HEK293 (cell line): ENCODE measurements at regions not wholly inside any gene's neighbourhood (a gene's known extent, or its start where the extent isn't known, plus 50 kb on each side); places are given as distances from the start of the nearest gene placed in this dataset.

ENCODE experiments used
- CTCF ChIA-PET: fragments of 350-600 bp; formaldehyde crosslinking; extraction: SDS; loops from one replicate; lab custom pipeline; 2021; ENCODE audit warnings: antibody characterized with exemption; lab: Yijun Ruan, JAX
- POLR2A ChIA-PET: fragments of 300-600 bp; formaldehyde crosslinking; extraction: SDS; loops from one replicate; lab custom pipeline; 2020; ENCODE audit warnings: antibody characterized with exemption, inconsistent platforms; lab: Yijun Ruan, JAX
- H3K27ac ChIP-seq: fragments of 200-500 bp; sonication (Bioruptor generic); 2 replicates; pipeline ENCODE4 v1.5.1; 2014; ENCODE audit warnings: low read depth, low read length, control low read depth, inconsistent platforms; ENCODE audit errors: extremely low read depth
- H3K36me3 ChIP-seq, 2 experiments: fragments of 200-500 bp in 1 of 2; sonication (Bioruptor generic) in 1 of 2; 1 replicate in 1 of 2; 2 replicates in 1 of 2; pipeline ENCODE4 v1.5.1; 2014 to 2017; ENCODE audit warnings: inconsistent platforms in 2 of 2, low read length in 2 of 2; ENCODE audit not compliant: control insufficient read depth in 2 of 2, insufficient read depth in 1 of 2
- H3K4me1 ChIP-seq: fragments of 200-500 bp; sonication (Bioruptor generic); 2 replicates; pipeline ENCODE4 v1.5.1; 2014; ENCODE audit warnings: mild to moderate bottlenecking, low read length, inconsistent platforms; ENCODE audit not compliant: control insufficient read depth, insufficient read depth
- H3K4me3 ChIP-seq: 2 replicates; pipeline ENCODE4 v1.5.1; 2011; ENCODE audit warnings: low read depth, mild to moderate bottlenecking, control low read depth, low read length, moderate library complexity
- H3K9me3 ChIP-seq: fragments of 200-500 bp; sonication (Bioruptor generic); 2 replicates; pipeline ENCODE4 v1.5.1; 2014; ENCODE audit warnings: low read depth, low read length, inconsistent platforms; ENCODE audit not compliant: control insufficient read depth, insufficient read depth
- BCL11B ChIP-seq: fragments of 450-650 bp; formaldehyde crosslinking; IDR thresholded peaks from 2 replicates; pipeline ENCODE4 v1.5.1; 2016; ENCODE audit warnings: low read depth, missing biosample characterization, missing genetic modification characterization
- FEZF1 ChIP-seq: fragments of 450-650 bp; formaldehyde crosslinking; IDR thresholded peaks from 2 replicates; pipeline ENCODE4 v1.5.1; 2016; ENCODE audit warnings: missing biosample characterization, missing genetic modification characterization
- GLIS1 ChIP-seq: fragments of 450-650 bp; formaldehyde crosslinking; IDR thresholded peaks from 2 replicates; pipeline ENCODE4 v1.5.1; 2016; ENCODE audit warnings: missing biosample characterization, missing genetic modification characterization
- RBAK ChIP-seq: fragments of 450-650 bp; formaldehyde crosslinking; IDR thresholded peaks from 2 replicates; pipeline ENCODE4 v1.5.1; 2016; ENCODE audit warnings: missing biosample characterization, missing genetic modification characterization
- ZBTB1 ChIP-seq: fragments of 450-650 bp; formaldehyde crosslinking; IDR thresholded peaks from 2 replicates; pipeline ENCODE4 v1.5.1; 2016; ENCODE audit warnings: missing biosample characterization, missing genetic modification characterization
- ZFHX2 ChIP-seq: fragments of 450-650 bp; formaldehyde crosslinking; conservative IDR thresholded peaks from 2 replicates; pipeline ENCODE4 v1.5.1; 2016; ENCODE audit warnings: missing biosample characterization, missing genetic modification characterization
- ZNF133 ChIP-seq: fragments of 450-650 bp; formaldehyde crosslinking; IDR thresholded peaks from 2 replicates; pipeline ENCODE4 v1.5.1; 2016; ENCODE audit warnings: missing biosample characterization, missing genetic modification characterization
- ZNF140 ChIP-seq: fragments of 450-650 bp; formaldehyde crosslinking; IDR thresholded peaks from 2 replicates; pipeline ENCODE4 v1.5.1; 2016; ENCODE audit warnings: missing biosample characterization, missing genetic modification characterization
- ZNF2 ChIP-seq: fragments of 450-650 bp; formaldehyde crosslinking; IDR thresholded peaks from 2 replicates; pipeline ENCODE4 v1.5.1; 2016; ENCODE audit warnings: missing biosample characterization, missing genetic modification characterization
- ZNF202 ChIP-seq: fragments of 450-650 bp; formaldehyde crosslinking; IDR thresholded peaks from 2 replicates; pipeline ENCODE4 v1.5.1; 2016; ENCODE audit warnings: missing biosample characterization, missing genetic modification characterization, borderline replicate concordance
- ZNF311 ChIP-seq: fragments of 450-650 bp; formaldehyde crosslinking; IDR thresholded peaks from 2 replicates; pipeline ENCODE4 v1.5.1; 2017; ENCODE audit warnings: missing biosample characterization, missing genetic modification characterization, borderline replicate concordance
- ZNF37A ChIP-seq: fragments of 450-650 bp; IDR thresholded peaks from 2 replicates; pipeline ENCODE4 v1.5.1; 2018; ENCODE audit warnings: missing biosample characterization, missing genetic modification characterization
- ZNF391 ChIP-seq: fragments of 450-650 bp; formaldehyde crosslinking; IDR thresholded peaks from 2 replicates; pipeline ENCODE4 v1.5.1; 2016; ENCODE audit warnings: low read depth, missing biosample characterization, missing genetic modification characterization, borderline replicate concordance
- ZNF501 ChIP-seq: fragments of 450-650 bp; formaldehyde crosslinking; IDR thresholded peaks from 2 replicates; pipeline ENCODE4 v1.5.1; 2016; ENCODE audit warnings: missing biosample characterization, missing genetic modification characterization
- ZNF514 ChIP-seq: fragments of 450-650 bp; formaldehyde crosslinking; IDR thresholded peaks from 2 replicates; pipeline ENCODE4 v1.5.1; 2016; ENCODE audit warnings: missing biosample characterization, missing genetic modification characterization
- ZNF521 ChIP-seq: fragments of 450-650 bp; formaldehyde crosslinking; IDR thresholded peaks from 2 replicates; pipeline ENCODE4 v1.5.1; 2017; ENCODE audit warnings: missing biosample characterization, mild to moderate bottlenecking, missing genetic modification characterization
- ZNF610 ChIP-seq: fragments of 450-650 bp; formaldehyde crosslinking; IDR thresholded peaks from 2 replicates; pipeline ENCODE4 v1.5.1; 2016; ENCODE audit warnings: missing biosample characterization, missing genetic modification characterization, borderline replicate concordance
- ZNF658 ChIP-seq: fragments of 450-650 bp; formaldehyde crosslinking; IDR thresholded peaks from 2 replicates; pipeline ENCODE4; 2016; ENCODE audit warnings: missing biosample characterization, missing genetic modification characterization
- ZNF670 ChIP-seq: fragments of 450-650 bp; formaldehyde crosslinking; IDR thresholded peaks from 2 replicates; pipeline ENCODE4 v1.5.1; 2016; ENCODE audit warnings: missing biosample characterization, missing genetic modification characterization, low read depth
- ZNF776 ChIP-seq: fragments of 450-650 bp; formaldehyde crosslinking; IDR thresholded peaks from 2 replicates; pipeline ENCODE4 v1.5.0; 2017; ENCODE audit warnings: missing biosample characterization, missing genetic modification characterization, borderline replicate concordance
- ZNF830 ChIP-seq: fragments of 450-650 bp; IDR thresholded peaks from 2 replicates; pipeline ENCODE4 v1.5.0; 2018; ENCODE audit warnings: missing biosample characterization, missing genetic modification characterization, low read depth, mild to moderate bottlenecking, moderate library complexity
- TF ChIP-seq, protein P1 (sequence below): fragments of 450-650 bp; formaldehyde crosslinking; IDR thresholded peaks from 2 replicates; pipeline ENCODE4 v1.5.1; 2016; ENCODE audit warnings: missing biosample characterization, missing genetic modification characterization, borderline replicate concordance
- TF ChIP-seq, protein P2 (sequence below): fragments of 450-650 bp; formaldehyde crosslinking; IDR thresholded peaks from 2 replicates; pipeline ENCODE4 v1.5.1; 2016; ENCODE audit warnings: missing biosample characterization, missing genetic modification characterization
- TF ChIP-seq, protein P3 (sequence below): fragments of 450-650 bp; formaldehyde crosslinking; IDR thresholded peaks from 2 replicates; pipeline ENCODE4 v1.5.1; 2017; ENCODE audit warnings: missing biosample characterization, missing genetic modification characterization
- TF ChIP-seq, protein P4 (sequence below): fragments of 450-650 bp; formaldehyde crosslinking; IDR thresholded peaks from 2 replicates; pipeline ENCODE4 v1.5.1; 2016; ENCODE audit warnings: missing biosample characterization, missing genetic modification characterization

DNA sequence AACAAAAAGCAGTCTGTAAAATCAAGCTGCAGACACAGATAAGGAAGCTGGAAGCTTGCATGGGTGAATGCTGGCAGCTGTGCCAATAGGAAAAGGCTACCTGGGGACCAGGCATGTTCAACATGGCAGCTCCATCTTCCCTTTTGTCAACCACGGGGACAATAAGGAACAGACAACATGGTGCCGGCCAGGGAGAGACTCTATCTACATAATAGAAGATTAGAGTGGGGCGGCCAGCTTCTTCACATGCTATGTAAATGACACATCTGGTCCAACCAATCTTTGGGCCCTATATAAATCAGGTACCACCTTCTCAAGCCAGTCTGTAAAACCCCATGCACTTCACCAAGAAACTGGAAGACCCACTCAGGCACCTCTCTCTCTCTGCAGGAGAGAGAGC is 157.6 kb downstream of the SUDS3 start:
- H3K27ac ChIP-seq = no peak overlapping the region
- H3K4me3 ChIP-seq = no peak overlapping the region
- no peaks in the 10 kb centered on the region for H3K4me1 ChIP-seq
- TF ChIP-seq, protein P1, sequence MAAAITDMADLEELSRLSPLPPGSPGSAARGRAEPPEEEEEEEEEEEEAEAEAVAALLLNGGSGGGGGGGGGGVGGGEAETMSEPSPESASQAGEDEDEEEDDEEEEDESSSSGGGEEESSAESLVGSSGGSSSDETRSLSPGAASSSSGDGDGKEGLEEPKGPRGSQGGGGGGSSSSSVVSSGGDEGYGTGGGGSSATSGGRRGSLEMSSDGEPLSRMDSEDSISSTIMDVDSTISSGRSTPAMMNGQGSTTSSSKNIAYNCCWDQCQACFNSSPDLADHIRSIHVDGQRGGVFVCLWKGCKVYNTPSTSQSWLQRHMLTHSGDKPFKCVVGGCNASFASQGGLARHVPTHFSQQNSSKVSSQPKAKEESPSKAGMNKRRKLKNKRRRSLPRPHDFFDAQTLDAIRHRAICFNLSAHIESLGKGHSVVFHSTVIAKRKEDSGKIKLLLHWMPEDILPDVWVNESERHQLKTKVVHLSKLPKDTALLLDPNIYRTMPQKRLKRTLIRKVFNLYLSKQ (tag by site-specific recombination) = no peak
- TF ChIP-seq ZNF133 (tag by site-specific recombination) (no peak), ZNF37A (tag by site-specific recombination) (no peak), GLIS1 (no peak), ZBTB1 (tag by site-specific recombination) (no peak), ZNF521 (tag by site-specific recombination) (no peak), ZNF670 (no peak), ZNF140 (tag by site-specific recombination) (no peak), RBAK (no peak), ZNF391 (no peak), ZNF776 (no peak), ZNF311 (tag by site-specific recombination) (no peak), FEZF1 (tag by site-specific recombination) (no peak), ZNF501 (no peak), ZNF658 (tag by site-specific recombination) (no peak)
- ChIA-PET CTCF (no interaction called here), POLR2A (no interaction called here)
- H3K9me3 ChIP-seq = no peaks in the 10 kb centered on the region
- H3K36me3 ChIP-seq = no peaks in the 10 kb centered on the region

DNA sequence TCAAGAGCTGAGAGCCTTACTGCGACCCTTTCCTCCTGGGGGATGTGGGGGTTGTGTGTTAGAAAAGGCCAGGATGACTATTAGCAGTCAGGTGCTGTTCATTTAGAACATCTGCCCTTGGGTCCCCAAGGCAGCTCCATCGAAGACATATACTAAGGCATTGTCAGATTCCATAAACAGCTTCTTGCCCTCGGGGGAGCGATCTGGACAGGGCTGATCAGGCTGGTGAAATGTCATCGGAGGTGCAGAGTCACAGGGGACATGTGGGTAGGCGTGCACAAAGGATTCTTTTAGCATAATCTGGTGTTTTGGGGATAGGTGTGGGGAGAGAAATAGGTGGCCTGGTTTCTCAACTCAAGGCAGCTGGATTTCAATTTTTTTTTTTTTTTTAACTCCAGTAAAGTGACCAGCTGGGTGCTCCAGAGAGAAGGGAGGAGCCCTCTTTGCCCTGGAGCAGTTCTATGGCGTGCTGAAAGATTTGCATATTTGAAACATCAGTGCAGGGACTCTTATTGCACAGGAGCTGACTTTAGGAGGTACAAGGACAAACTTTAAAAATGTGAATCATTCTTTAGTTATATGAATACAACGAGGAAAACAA is 160.1 kb downstream of the SUDS3 start:
- POLR2A ChIA-PET = no interaction called here
- CTCF ChIA-PET = no interaction called here
- H3K4me3 ChIP-seq = no peak overlapping the region
- no peaks in the 10 kb centered on the region for H3K36me3 ChIP-seq
- TF ChIP-seq ZNF830 (tag by site-specific recombination) = no peak
- no peak for TF ChIP-seq ZBTB1 (tag by site-specific recombination)
- TF ChIP-seq, protein P2, sequence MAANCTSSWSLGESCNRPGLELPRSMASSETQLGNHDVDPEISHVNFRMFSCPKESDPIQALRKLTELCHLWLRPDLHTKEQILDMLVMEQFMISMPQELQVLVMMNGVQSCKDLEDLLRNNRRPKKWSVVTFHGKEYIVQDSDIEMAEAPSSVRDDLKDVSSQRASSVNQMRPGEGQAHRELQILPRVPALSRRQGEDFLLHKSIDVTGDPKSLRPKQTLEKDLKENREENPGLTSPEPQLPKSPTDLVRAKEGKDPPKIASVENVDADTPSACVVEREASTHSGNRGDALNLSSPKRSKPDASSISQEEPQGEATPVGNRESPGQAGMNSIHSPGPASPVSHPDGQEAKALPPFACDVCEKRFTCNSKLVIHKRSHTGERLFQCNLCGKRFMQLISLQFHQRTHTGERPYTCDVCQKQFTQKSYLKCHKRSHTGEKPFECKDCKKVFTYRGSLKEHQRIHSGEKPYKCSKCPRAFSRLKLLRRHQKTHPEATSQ (tag by site-specific recombination) = no peak
- no peak for TF ChIP-seq FEZF1 (tag by site-specific recombination)
- no peak for TF ChIP-seq ZNF610 (tag by site-specific recombination)
- no peaks in the 10 kb centered on the region for H3K4me1 ChIP-seq
- H3K9me3 ChIP-seq = no peaks in the 10 kb centered on the region
- no peak overlapping the region for H3K27ac ChIP-seq

DNA sequence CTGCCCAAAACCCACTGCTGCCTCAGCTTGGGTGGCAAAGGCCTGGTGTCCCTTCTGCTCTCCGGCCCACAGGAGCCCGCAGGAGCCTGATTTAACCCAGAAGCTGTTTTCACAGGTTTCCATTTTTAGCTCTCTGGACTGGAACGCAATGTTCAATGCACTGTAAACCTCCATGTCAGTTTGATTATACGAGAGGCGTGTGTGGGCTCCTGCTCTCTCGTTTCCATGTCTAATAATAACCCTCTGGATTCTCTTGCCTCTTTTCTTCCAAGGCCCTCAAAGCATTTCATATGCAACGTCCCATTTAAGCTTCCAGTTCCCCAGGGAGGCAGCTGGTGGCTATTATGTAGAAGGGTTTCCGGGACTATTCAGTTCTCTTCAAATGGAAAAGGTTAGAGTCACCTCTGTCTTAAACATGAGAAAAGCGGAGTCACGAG is 161.1 kb downstream of the SUDS3 start:
- CTCF ChIA-PET = no interaction called here
- Histone ChIP-seq H3K4me1 (no peaks in the 10 kb centered on the region), H3K4me3 (no peak overlapping the region), H3K9me3 (no peaks in the 10 kb centered on the region), H3K27ac (no peak overlapping the region), H3K36me3 (no peaks in the 10 kb centered on the region)
- POLR2A ChIA-PET = no interaction called here
- TF ChIP-seq, protein P3, sequence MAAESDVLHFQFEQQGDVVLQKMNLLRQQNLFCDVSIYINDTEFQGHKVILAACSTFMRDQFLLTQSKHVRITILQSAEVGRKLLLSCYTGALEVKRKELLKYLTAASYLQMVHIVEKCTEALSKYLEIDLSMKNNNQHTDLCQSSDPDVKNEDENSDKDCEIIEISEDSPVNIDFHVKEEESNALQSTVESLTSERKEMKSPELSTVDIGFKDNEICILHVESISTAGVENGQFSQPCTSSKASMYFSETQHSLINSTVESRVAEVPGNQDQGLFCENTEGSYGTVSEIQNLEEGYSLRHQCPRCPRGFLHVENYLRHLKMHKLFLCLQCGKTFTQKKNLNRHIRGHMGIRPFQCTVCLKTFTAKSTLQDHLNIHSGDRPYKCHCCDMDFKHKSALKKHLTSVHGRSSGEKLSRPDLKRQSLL (tag by site-specific recombination) = no peak
- TF ChIP-seq, protein P4, sequence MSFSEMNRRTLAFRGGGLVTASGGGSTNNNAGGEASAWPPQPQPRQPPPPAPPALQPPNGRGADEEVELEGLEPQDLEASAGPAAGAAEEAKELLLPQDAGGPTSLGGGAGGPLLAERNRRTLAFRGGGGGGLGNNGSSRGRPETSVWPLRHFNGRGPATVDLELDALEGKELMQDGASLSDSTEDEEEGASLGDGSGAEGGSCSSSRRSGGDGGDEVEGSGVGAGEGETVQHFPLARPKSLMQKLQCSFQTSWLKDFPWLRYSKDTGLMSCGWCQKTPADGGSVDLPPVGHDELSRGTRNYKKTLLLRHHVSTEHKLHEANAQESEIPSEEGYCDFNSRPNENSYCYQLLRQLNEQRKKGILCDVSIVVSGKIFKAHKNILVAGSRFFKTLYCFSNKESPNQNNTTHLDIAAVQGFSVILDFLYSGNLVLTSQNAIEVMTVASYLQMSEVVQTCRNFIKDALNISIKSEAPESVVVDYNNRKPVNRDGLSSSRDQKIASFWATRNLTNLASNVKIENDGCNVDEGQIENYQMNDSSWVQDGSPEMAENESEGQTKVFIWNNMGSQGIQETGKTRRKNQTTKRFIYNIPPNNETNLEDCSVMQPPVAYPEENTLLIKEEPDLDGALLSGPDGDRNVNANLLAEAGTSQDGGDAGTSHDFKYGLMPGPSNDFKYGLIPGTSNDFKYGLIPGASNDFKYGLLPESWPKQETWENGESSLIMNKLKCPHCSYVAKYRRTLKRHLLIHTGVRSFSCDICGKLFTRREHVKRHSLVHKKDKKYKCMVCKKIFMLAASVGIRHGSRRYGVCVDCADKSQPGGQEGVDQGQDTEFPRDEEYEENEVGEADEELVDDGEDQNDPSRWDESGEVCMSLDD = no peak
- no peak for TF ChIP-seq BCL11B (tag by site-specific recombination)
- TF ChIP-seq ZNF514 (tag by site-specific recombination) = no peak
- no peak for TF ChIP-seq ZFHX2 (tag by site-specific recombination)
- TF ChIP-seq ZNF202 (tag by site-specific recombination) = no peak
- TF ChIP-seq, protein P2 (tag by site-specific recombination) = no peak
- TF ChIP-seq ZNF2 (tag by site-specific recombination) = no peak
